BE2C (cell line): ENCODE measurements at regions not wholly inside any gene's neighbourhood (a gene's known extent, or its start where the extent isn't known, plus 50 kb on each side); places are given as distances from the start of the nearest gene placed in this dataset.

Experiments used
- DNase-seq: peaks from one replicate; pipeline ENCODE4 v3.0.0-alpha.2; 2020
- H3K27me3 ChIP-seq: fragments of 250-450 bp; sonication (Bioruptor Pico); 2 replicates; pipeline ENCODE4 v1.5.1; 2020; ENCODE audit warnings: mild to moderate bottlenecking
- H3K36me3 ChIP-seq: fragments of 250-450 bp; sonication (Bioruptor Pico); 2 replicates; pipeline ENCODE4 v1.5.1; 2020; ENCODE audit warnings: mild to moderate bottlenecking
- H3K4me1 ChIP-seq: fragments of 250-450 bp; sonication (Bioruptor Pico); 2 replicates; pipeline ENCODE4 v1.5.1; 2020
- H3K4me3 ChIP-seq: 2 replicates; pipeline ENCODE4 v1.5.1; 2011; ENCODE audit warnings: low read depth, low read length
- H3K9me3 ChIP-seq: fragments of 250-450 bp; sonication (Bioruptor Pico); 2 replicates; pipeline ENCODE4 v1.5.1; 2020
- CTCF ChIP-seq: IDR thresholded peaks from 2 replicates; pipeline ENCODE4 v1.5.1; 2012; ENCODE audit warnings: mild to moderate bottlenecking, low read depth, low read length

- H3K36me3 ChIP-seq, result no peaks in the 10 kb centered on the region
- no peaks in the 10 kb centered on the region for H3K9me3 ChIP-seq
- no peak overlapping the region for H3K4me3 ChIP-seq
- DNase-seq, result no peak
- H3K27me3 ChIP-seq, result no peaks in the 10 kb centered on the region
- no peak for TF ChIP-seq CTCF
- H3K4me1 ChIP-seq, result no peaks in the 10 kb centered on the region
Observed at GRCh38 chr1:99455760-99456159, 190.2 kb upstream of the PALMD start.

GRCh38 chr1:99456536-99456935 is 189.4 kb upstream of the PALMD start:
- Histone ChIP-seq H3K27me3 (no peaks in the 10 kb centered on the region), H3K4me1 (no peaks in the 10 kb centered on the region), H3K9me3 (no peaks in the 10 kb centered on the region), H3K36me3 (no peaks in the 10 kb centered on the region), H3K4me3 (no peak overlapping the region)
- DNase-seq, result no peak
- no peak for TF ChIP-seq CTCF

GRCh38 chr1:99457381-99458165 is 188.3 kb upstream of the PALMD start:
- Histone ChIP-seq H3K27me3 (no peaks in the 10 kb centered on the region), H3K9me3 (no peaks in the 10 kb centered on the region), H3K4me3 (no peak overlapping the region), H3K36me3 (no peaks in the 10 kb centered on the region), H3K4me1 (no peaks in the 10 kb centered on the region)
- no peak for TF ChIP-seq CTCF
- no peak for DNase-seq

- DNase-seq, result no peak
- H3K27me3 ChIP-seq, result no peaks in the 10 kb centered on the region
- no peaks in the 10 kb centered on the region; the same call in none of the 2 replicates for H3K4me1 ChIP-seq
- no peak overlapping the region for H3K4me3 ChIP-seq
- H3K9me3 ChIP-seq, result no peaks in the 10 kb centered on the region
- no peaks in the 10 kb centered on the region for H3K36me3 ChIP-seq
- TF ChIP-seq CTCF, result no peak
Observed at GRCh38 chr1:99461499-99461898, 184.4 kb upstream of the PALMD start.

- no peaks in the 10 kb centered on the region; the same call in none of the 2 replicates for H3K4me1 ChIP-seq
- H3K9me3 ChIP-seq, result no peaks in the 10 kb centered on the region
- H3K4me3 ChIP-seq, result no peak overlapping the region
- H3K27me3 ChIP-seq, result no peaks in the 10 kb centered on the region
- no peak for TF ChIP-seq CTCF
- DNase-seq, result no peak
- H3K36me3 ChIP-seq, result no peaks in the 10 kb centered on the region
Observed at GRCh38 chr1:99464738-99465137, 181.2 kb upstream of the PALMD start.

- DNase-seq, result no peak
- no peaks in the 10 kb centered on the region for H3K36me3 ChIP-seq
- no peak for TF ChIP-seq CTCF
- no peaks in the 10 kb centered on the region for H3K9me3 ChIP-seq
- no peak overlapping the region for H3K4me3 ChIP-seq
- H3K27me3 ChIP-seq, result no peaks in the 10 kb centered on the region
- no peaks in the 10 kb centered on the region; the same call in none of the 2 replicates for H3K4me1 ChIP-seq
Observed at GRCh38 chr1:99465176-99465900, 180.6 kb upstream of the PALMD start.
